ENCODE measurements at regions not wholly inside any gene's neighbourhood (a gene's known extent, or its start where the extent isn't known, plus 50 kb on each side); places are given as distances from the start of the nearest gene placed in this dataset.
A peak's percentile ranks its signal among the peaks of the same experiment; 100 is the strongest.

GRCh38 chr11:116644201-116644940, 128.4 kb downstream of the BUD13 start:
- intact Hi-C loops (cut with DNase I) = no loop called here
- Histone ChIP-seq H3K27ac (no peak overlapping the region), H3K9me3 (no peaks in the 10 kb centered on the region), H3K4me1 (no peaks in the 10 kb centered on the region), H3K36me3 (no peaks in the 10 kb centered on the region), H3K27me3 (no peaks in the 10 kb centered on the region), H3K4me3 (no peak overlapping the region)
- DNase-seq (ENCODE audit: low spot score in 2 of 2) = no peak
- no peak for TF ChIP-seq CTCF (IDR thresholded peaks at IDR 0.05)

- H3K27ac ChIP-seq = no peak overlapping the region
- no peaks in the 10 kb centered on the region for H3K27me3 ChIP-seq
- intact Hi-C loops (cut with DNase I) = no loop called here
- H3K4me1 ChIP-seq = no peaks in the 10 kb centered on the region
- no peaks in the 10 kb centered on the region for H3K36me3 ChIP-seq
- DNase-seq (ENCODE audit: low spot score in 2 of 2) = no peak
- no peaks in the 10 kb centered on the region for H3K9me3 ChIP-seq
- TF ChIP-seq CTCF (IDR thresholded peaks at IDR 0.05) = no peak
- no peak overlapping the region for H3K4me3 ChIP-seq
Measured at GRCh38 chr11:116643521-116643920, 129.3 kb downstream of the BUD13 start.

GRCh38 chr11:116642902-116643301, 129.9 kb downstream of the BUD13 start:
- no peak overlapping the region for H3K4me3 ChIP-seq
- H3K4me1 ChIP-seq = no peaks in the 10 kb centered on the region
- TF ChIP-seq CTCF (IDR thresholded peaks at IDR 0.05) = no peak
- no peak for DNase-seq (ENCODE audit: low spot score in 2 of 2)
- no peaks in the 10 kb centered on the region for H3K9me3 ChIP-seq
- intact Hi-C loops (cut with DNase I) = no loop called here
- H3K27ac ChIP-seq = no peak overlapping the region
- no peaks in the 10 kb centered on the region for H3K27me3 ChIP-seq
- H3K36me3 ChIP-seq = no peaks in the 10 kb centered on the region

- intact Hi-C loops (cut with DNase I) = no loop called here
- Histone ChIP-seq H3K4me1 (no peaks in the 10 kb centered on the region), H3K36me3 (no peaks in the 10 kb centered on the region), H3K4me3 (no peak overlapping the region), H3K27ac (no peak overlapping the region), H3K27me3 (no peaks in the 10 kb centered on the region), H3K9me3 (no peaks in the 10 kb centered on the region)
- TF ChIP-seq CTCF (IDR thresholded peaks at IDR 0.05) = no peak
- DNase-seq (ENCODE audit: low spot score in 2 of 2) = no peak
Measured at GRCh38 chr11:116642481-116642880, 130.3 kb downstream of the BUD13 start.

GRCh38 chr11:116641561-116642045, 131.2 kb downstream of the BUD13 start:
- no peaks in the 10 kb centered on the region for H3K36me3 ChIP-seq
- no peak overlapping the region for H3K27ac ChIP-seq
- TF ChIP-seq CTCF (IDR thresholded peaks at IDR 0.05) = peak in 1 of 3 experiments; percentile 53
- H3K4me3 ChIP-seq = no peak overlapping the region
- H3K27me3 ChIP-seq = no peaks in the 10 kb centered on the region
- no peaks in the 10 kb centered on the region for H3K4me1 ChIP-seq
- H3K9me3 ChIP-seq = no peaks in the 10 kb centered on the region
- DNase-seq (ENCODE audit: low spot score in 2 of 2) = no peak
- intact Hi-C loops (cut with DNase I) = no loop called here
